SK-N-SH treated with all-trans-retinoic acid at 6 μM for 48 hours (cell line): ENCODE measurements at regions not wholly inside any gene's neighbourhood (a gene's known extent, or its start where the extent isn't known, plus 50 kb on each side); places are given as distances from the start of the nearest gene placed in this dataset.

Experiments used
- ATAC-seq: fragments of 200-7000 bp; cut with Tn5 transposase; 3 replicates; pipeline ENCODE4 v1.9.1; 2020; ENCODE audit warnings: mild to moderate bottlenecking, moderate library complexity
- ARNTL ChIP-seq: fragments of 450-650 bp; formaldehyde crosslinking; IDR thresholded peaks from 2 replicates; pipeline ENCODE4 v1.5.0; 2020; ENCODE audit warnings: low read depth, mild to moderate bottlenecking, moderate library complexity, borderline replicate concordance
- CREB5 ChIP-seq: fragments of 250-450 bp; sonication (Bioruptor Pico); IDR thresholded peaks from 2 replicates; pipeline ENCODE4 v1.5.1; 2020; ENCODE audit warnings: low read depth, mild to moderate bottlenecking, moderate library complexity
- CSDC2 ChIP-seq: fragments of 250-450 bp; sonication (Bioruptor Pico); IDR thresholded peaks from 2 replicates; pipeline ENCODE4 v1.5.0; 2020; ENCODE audit warnings: mild to moderate bottlenecking, moderate library complexity
- CSRNP3 ChIP-seq: fragments of 250-450 bp; sonication (Bioruptor Pico); IDR thresholded peaks from 2 replicates; pipeline ENCODE4 v1.5.1; 2021; ENCODE audit warnings: mild to moderate bottlenecking, moderate library complexity
- ESRRG ChIP-seq: fragments of 250-450 bp; sonication (Bioruptor Pico); IDR thresholded peaks from 2 replicates; pipeline ENCODE4 v1.6.1; 2021; ENCODE audit warnings: mild to moderate bottlenecking
- GLIS3 ChIP-seq: fragments of 250-450 bp; sonication (Bioruptor Pico); IDR thresholded peaks from 2 replicates; pipeline ENCODE4 v1.5.0; 2020; ENCODE audit warnings: mild to moderate bottlenecking, moderate library complexity
- ISL1 ChIP-seq: fragments of 250-450 bp; sonication (Bioruptor Pico); IDR thresholded peaks from 2 replicates; pipeline ENCODE4 v2.1.2; 2022; ENCODE audit warnings: mild to moderate bottlenecking, moderate library complexity
- PATZ1 ChIP-seq: fragments of 250-450 bp; sonication (Bioruptor Pico); IDR thresholded peaks from 2 replicates; pipeline ENCODE4 v1.8.0; 2020; ENCODE audit warnings: mild to moderate bottlenecking, moderate library complexity, borderline replicate concordance
- POU6F1 ChIP-seq: fragments of 250-450 bp; sonication (Bioruptor Pico); IDR thresholded peaks from 2 replicates; pipeline ENCODE4 v1.8.0; 2021; ENCODE audit warnings: low read depth, mild to moderate bottlenecking, moderate library complexity, borderline replicate concordance
- RARB ChIP-seq: fragments of 250-450 bp; sonication (Bioruptor Pico); IDR thresholded peaks from 2 replicates; pipeline ENCODE4 v1.8.0; 2021; ENCODE audit warnings: mild to moderate bottlenecking, moderate library complexity
- SNAI2 ChIP-seq: fragments of 250-450 bp; sonication (Bioruptor Pico); IDR thresholded peaks from 2 replicates; pipeline ENCODE4 v1.5.0; 2020; ENCODE audit warnings: mild to moderate bottlenecking, moderate library complexity
- TOX ChIP-seq: fragments of 250-450 bp; sonication (Bioruptor Pico); IDR thresholded peaks from 2 replicates; pipeline ENCODE4 v1.8.0; 2021; ENCODE audit warnings: mild to moderate bottlenecking, moderate library complexity, borderline replicate concordance
- TSHZ2 ChIP-seq: fragments of 250-450 bp; sonication (Bioruptor Pico); IDR thresholded peaks from 2 replicates; pipeline ENCODE4 v1.5.0; 2020; ENCODE audit warnings: mild to moderate bottlenecking, moderate library complexity
- ZC3H10 ChIP-seq: fragments of 250-450 bp; sonication (Bioruptor Pico); IDR thresholded peaks from 2 replicates; pipeline ENCODE4 v1.5.1; 2021; ENCODE audit warnings: mild to moderate bottlenecking, moderate library complexity
- ZNF565 ChIP-seq: fragments of 450-650 bp; formaldehyde crosslinking; conservative IDR thresholded peaks from 2 replicates; pipeline ENCODE4 v1.5.0; 2020; ENCODE audit warnings: low read depth, mild to moderate bottlenecking, moderate library complexity
- ZNF8 ChIP-seq: fragments of 450-650 bp; formaldehyde crosslinking; IDR thresholded peaks from 2 replicates; pipeline ENCODE4 v1.5.0; 2020; ENCODE audit warnings: mild to moderate bottlenecking, moderate library complexity

- no peak for TF ChIP-seq TSHZ2 (CRISPR knock-in tag)
Observed at GRCh38 chr2:42935692-42936671, 143.6 kb upstream of the HAAO start (continued).

GRCh38 chr2:42934580-42935186 is 142.3 kb upstream of the HAAO start:
- no peak for ATAC-seq
- TF ChIP-seq SNAI2 (CRISPR knock-in tag) (no peak), ARNTL (no peak), ZC3H10 (CRISPR knock-in tag) (no peak), CREB5 (CRISPR knock-in tag) (no peak), PATZ1 (CRISPR knock-in tag) (no peak), ESRRG (CRISPR knock-in tag) (no peak), GLIS3 (no peak), CSRNP3 (no peak), TOX (CRISPR knock-in tag) (no peak), ZNF565 (CRISPR knock-in tag) (no peak), ISL1 (no peak), ZNF8 (CRISPR knock-in tag) (no peak), RARB (CRISPR knock-in tag) (no peak)

GRCh38 chr2:42933824-42934254 is 141.5 kb upstream of the HAAO start:
- TF ChIP-seq POU6F1 (CRISPR knock-in tag) = no peak
- TF ChIP-seq CSDC2 (CRISPR knock-in tag) = no peak
- no peak for TF ChIP-seq RARB (CRISPR knock-in tag)
- no peak for ATAC-seq
